Fibroblast of lung (primary cell): ENCODE measurements at regions not wholly inside any gene's neighbourhood (a gene's known extent, or its start where the extent isn't known, plus 50 kb on each side); places are given as distances from the start of the nearest gene placed in this dataset.

ENCODE experiments used
- DNase-seq, 2 donors: peaks; one replicate each; pipeline versions ENCODE4 v3.0.0 to v3.0.0-alpha.2; 2010; ENCODE audit warnings: low read depth in 2 of 2
- H2AFZ ChIP-seq: 2 replicates; pipeline ENCODE4 v1.5.1; 2012; ENCODE audit warnings: low read length, control low read depth, inconsistent platforms
- H3K27ac ChIP-seq: 2 replicates; pipeline ENCODE4 v1.5.1; 2011; ENCODE audit warnings: low read length, control low read depth; ENCODE audit not compliant: insufficient read depth
- H3K27me3 ChIP-seq: 2 replicates; pipeline ENCODE4 v1.5.1; 2011; ENCODE audit warnings: mild to moderate bottlenecking, low read length; ENCODE audit not compliant: control insufficient read depth, insufficient read depth
- H3K36me3 ChIP-seq: 2 replicates; pipeline ENCODE4 v1.5.1; 2011; ENCODE audit warnings: low read length; ENCODE audit not compliant: control insufficient read depth, insufficient read depth
- H3K4me1 ChIP-seq: 2 replicates; pipeline ENCODE4 v1.5.1; 2011; ENCODE audit warnings: low read length; ENCODE audit not compliant: control insufficient read depth, insufficient read depth; ENCODE audit errors: extremely low read depth
- H3K4me2 ChIP-seq: 2 replicates; pipeline ENCODE4 v1.5.1; 2011; ENCODE audit warnings: low read length, control low read depth; ENCODE audit not compliant: insufficient read depth; ENCODE audit errors: extremely low read depth
- H3K4me3 ChIP-seq, 4 experiments: fragments of 200-600 bp in 1 of 4; sonication (generic) in 1 of 4; replicated peaks in 1 of 4; 2 replicates each; pipeline ENCODE4 v1.5.1; 2011 to 2016; ENCODE audit warnings: low read length in 4 of 4, low read depth in 3 of 4, mild to moderate bottlenecking in 3 of 4, control low read depth in 2 of 4, inconsistent platforms in 1 of 4, mixed read lengths in 1 of 4; ENCODE audit not compliant: insufficient read depth in 1 of 4; ENCODE audit errors: control extremely low read depth in 1 of 4
- H3K79me2 ChIP-seq: 2 replicates; pipeline ENCODE4 v1.5.1; 2012; ENCODE audit warnings: mild to moderate bottlenecking, low read length, inconsistent platforms; ENCODE audit not compliant: control insufficient read depth, insufficient read depth
- H3K9ac ChIP-seq: 2 replicates; pipeline ENCODE4 v1.5.1; 2011; ENCODE audit warnings: mild to moderate bottlenecking, low read length, control low read depth; ENCODE audit not compliant: insufficient read depth
- H3K9me3 ChIP-seq: 2 replicates; pipeline ENCODE4 v1.5.1; 2012; ENCODE audit warnings: low read depth, low read length; ENCODE audit not compliant: control insufficient read depth, insufficient read depth
- H4K20me1 ChIP-seq: 2 replicates; pipeline ENCODE4 v1.5.1; 2011; ENCODE audit warnings: low read length; ENCODE audit not compliant: control insufficient read depth, insufficient read depth; ENCODE audit errors: extremely low read depth
- EZH2 ChIP-seq: IDR thresholded peaks from 2 replicates; pipeline ENCODE4 v1.5.1; 2012; ENCODE audit warnings: low read length, control low read depth, mild to moderate bottlenecking; ENCODE audit errors: missing control alignments
- TF ChIP-seq, protein P1 (sequence below), 2 donors: IDR thresholded peaks in 1 of 2; conservative IDR thresholded peaks in 1 of 2; 1 replicate in 1 of 2; 2 replicates in 1 of 2; pipeline ENCODE4 v1.5.1; 2011 to 2012; ENCODE audit warnings: low read length in 2 of 2, control low read depth in 1 of 2, inconsistent platforms in 1 of 2, low read depth in 1 of 2, mild to moderate bottlenecking in 1 of 2

DNA sequence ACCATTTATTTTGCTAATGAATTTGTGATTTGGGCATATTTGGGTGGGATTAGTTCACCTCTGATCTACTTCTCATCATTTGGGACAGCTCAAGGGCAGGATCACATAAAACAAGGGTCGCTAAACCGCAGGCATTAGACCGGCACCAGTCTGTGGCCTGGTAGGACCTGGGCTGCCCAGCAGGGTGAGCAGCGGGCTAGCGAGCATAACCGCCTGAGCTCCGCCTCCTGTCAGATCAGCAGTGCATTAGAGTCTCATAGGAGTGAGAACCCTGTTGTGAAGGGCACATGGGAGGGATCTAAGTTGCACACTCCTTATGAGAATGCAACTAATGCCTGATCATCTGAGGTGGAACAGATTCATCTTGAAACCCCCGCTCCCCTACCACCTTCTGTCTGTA is 785.3 kb downstream of the TRHDE start:
- DNase-seq: no peak
- no peaks in the 10 kb centered on the region for H3K36me3 ChIP-seq
- H3K4me3 ChIP-seq: no peak overlapping the region
- no peaks in the 10 kb centered on the region for H4K20me1 ChIP-seq
- H3K4me1 ChIP-seq: no peaks in the 10 kb centered on the region
- no peak overlapping the region for H2AFZ ChIP-seq
- H3K4me2 ChIP-seq: no peak overlapping the region
- H3K9ac ChIP-seq: no peak overlapping the region
- no peak overlapping the region for H3K27ac ChIP-seq
- no peaks in the 10 kb centered on the region for H3K27me3 ChIP-seq
- TF ChIP-seq, protein P1, sequence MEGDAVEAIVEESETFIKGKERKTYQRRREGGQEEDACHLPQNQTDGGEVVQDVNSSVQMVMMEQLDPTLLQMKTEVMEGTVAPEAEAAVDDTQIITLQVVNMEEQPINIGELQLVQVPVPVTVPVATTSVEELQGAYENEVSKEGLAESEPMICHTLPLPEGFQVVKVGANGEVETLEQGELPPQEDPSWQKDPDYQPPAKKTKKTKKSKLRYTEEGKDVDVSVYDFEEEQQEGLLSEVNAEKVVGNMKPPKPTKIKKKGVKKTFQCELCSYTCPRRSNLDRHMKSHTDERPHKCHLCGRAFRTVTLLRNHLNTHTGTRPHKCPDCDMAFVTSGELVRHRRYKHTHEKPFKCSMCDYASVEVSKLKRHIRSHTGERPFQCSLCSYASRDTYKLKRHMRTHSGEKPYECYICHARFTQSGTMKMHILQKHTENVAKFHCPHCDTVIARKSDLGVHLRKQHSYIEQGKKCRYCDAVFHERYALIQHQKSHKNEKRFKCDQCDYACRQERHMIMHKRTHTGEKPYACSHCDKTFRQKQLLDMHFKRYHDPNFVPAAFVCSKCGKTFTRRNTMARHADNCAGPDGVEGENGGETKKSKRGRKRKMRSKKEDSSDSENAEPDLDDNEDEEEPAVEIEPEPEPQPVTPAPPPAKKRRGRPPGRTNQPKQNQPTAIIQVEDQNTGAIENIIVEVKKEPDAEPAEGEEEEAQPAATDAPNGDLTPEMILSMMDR (conservative IDR thresholded peaks at IDR 0.05 in 1 of 2, IDR thresholded peaks at IDR 0.05 in 1 of 2; ENCODE audit: low read depth in 1 of 2, low read length in 2 of 2): no peak
- no peak for TF ChIP-seq EZH2
- no peaks in the 10 kb centered on the region for H3K9me3 ChIP-seq
- no peaks in the 10 kb centered on the region for H3K79me2 ChIP-seq

DNA sequence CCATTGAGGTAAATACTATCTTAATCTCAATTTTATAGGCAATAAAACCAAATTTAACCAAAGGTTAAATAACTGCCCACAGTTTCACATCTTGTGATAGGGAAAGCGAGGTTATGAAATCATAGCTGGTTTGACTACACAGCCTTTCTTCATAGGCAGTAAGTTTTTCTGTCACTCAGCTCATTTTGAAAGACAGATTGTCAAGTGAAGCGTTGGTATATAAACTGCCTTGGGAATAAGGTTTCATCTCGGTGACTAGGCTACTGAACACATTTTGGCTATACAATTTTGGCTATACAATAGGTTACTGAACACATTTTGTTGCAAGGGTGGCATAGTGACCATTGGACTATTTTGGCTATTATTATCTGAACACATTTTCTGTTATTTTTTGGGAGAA is 793.7 kb downstream of the TRHDE start:
- Histone ChIP-seq H3K79me2 (no peaks in the 10 kb centered on the region), H4K20me1 (no peaks in the 10 kb centered on the region), H3K9me3 (no peaks in the 10 kb centered on the region), H3K4me1 (no peaks in the 10 kb centered on the region), H2AFZ (no peak overlapping the region), H3K4me2 (no peak overlapping the region), H3K27ac (no peak overlapping the region), H3K27me3 (no peaks in the 10 kb centered on the region), H3K9ac (no peak overlapping the region), H3K4me3 (no peak overlapping the region), H3K36me3 (no peaks in the 10 kb centered on the region)
- no peak for DNase-seq
- no peak for TF ChIP-seq EZH2
- TF ChIP-seq, protein P1 (conservative IDR thresholded peaks at IDR 0.05 in 1 of 2, IDR thresholded peaks at IDR 0.05 in 1 of 2; ENCODE audit: low read depth in 1 of 2, low read length in 2 of 2): no peak

DNA sequence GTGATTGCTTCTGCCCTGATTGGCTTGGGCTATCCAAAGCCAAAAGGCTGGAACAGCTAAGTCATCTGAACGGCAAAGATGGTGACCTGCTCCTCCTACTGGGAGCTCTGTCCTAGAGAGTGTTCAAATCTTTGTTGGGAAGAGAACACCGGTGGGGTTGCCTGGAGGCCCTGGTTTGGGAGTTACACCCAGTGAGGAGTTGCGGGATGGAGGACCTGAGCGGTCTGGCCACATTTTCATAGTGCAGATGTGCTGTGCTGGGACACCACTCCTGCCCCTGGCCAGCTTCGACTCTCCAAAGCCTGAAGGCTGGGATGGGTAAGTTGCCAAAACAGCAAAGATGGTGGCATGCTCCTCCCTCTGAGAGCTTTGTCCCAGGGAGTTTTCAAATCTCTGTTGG is 795.4 kb downstream of the TRHDE start:
- Histone ChIP-seq H3K9me3 (no peaks in the 10 kb centered on the region), H3K4me1 (no peaks in the 10 kb centered on the region), H3K36me3 (no peaks in the 10 kb centered on the region), H3K4me3 (no peak overlapping the region), H4K20me1 (no peaks in the 10 kb centered on the region), H3K79me2 (no peaks in the 10 kb centered on the region), H3K9ac (no peak overlapping the region), H3K4me2 (no peak overlapping the region), H3K27ac (no peak overlapping the region), H2AFZ (no peak overlapping the region), H3K27me3 (no peaks in the 10 kb centered on the region)
- no peak for DNase-seq
- no peak for TF ChIP-seq EZH2
- TF ChIP-seq, protein P1 (conservative IDR thresholded peaks at IDR 0.05 in 1 of 2, IDR thresholded peaks at IDR 0.05 in 1 of 2; ENCODE audit: low read depth in 1 of 2, low read length in 2 of 2): no peak
